HEK293T (cell line): ENCODE measurements at regions not wholly inside any gene's neighbourhood (a gene's known extent, or its start where the extent isn't known, plus 50 kb on each side); places are given as distances from the start of the nearest gene placed in this dataset.

Experiments
- SP1 ChIP-seq: fragments of 450-650 bp; IDR thresholded peaks from 2 replicates; pipeline ENCODE4 v1.6.1; 2017
- TF ChIP-seq, protein P1 (sequence below): fragments of 450-650 bp; IDR thresholded peaks from 2 replicates; pipeline ENCODE4 v1.6.1; 2016

DNA sequence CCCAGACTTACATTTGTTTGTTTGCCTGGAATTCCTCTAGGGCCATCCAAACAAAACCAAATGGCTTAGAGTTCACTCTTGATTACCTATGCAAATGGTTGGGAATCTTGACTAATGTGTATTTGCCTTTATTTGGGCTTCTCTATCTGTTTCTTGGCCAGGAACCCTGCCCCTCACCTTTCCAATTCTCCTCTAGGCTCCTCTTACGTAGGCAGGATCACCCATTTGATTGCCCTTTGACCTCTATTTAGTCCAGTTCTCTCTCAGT lies 123.0 kb upstream of the DYRK2 start:
- no peak for TF ChIP-seq SP1
- TF ChIP-seq, protein P1, sequence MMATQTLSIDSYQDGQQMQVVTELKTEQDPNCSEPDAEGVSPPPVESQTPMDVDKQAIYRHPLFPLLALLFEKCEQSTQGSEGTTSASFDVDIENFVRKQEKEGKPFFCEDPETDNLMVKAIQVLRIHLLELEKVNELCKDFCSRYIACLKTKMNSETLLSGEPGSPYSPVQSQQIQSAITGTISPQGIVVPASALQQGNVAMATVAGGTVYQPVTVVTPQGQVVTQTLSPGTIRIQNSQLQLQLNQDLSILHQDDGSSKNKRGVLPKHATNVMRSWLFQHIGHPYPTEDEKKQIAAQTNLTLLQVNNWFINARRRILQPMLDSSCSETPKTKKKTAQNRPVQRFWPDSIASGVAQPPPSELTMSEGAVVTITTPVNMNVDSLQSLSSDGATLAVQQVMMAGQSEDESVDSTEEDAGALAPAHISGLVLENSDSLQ: no peak
